ENCODE measurements at regions not wholly inside any gene's neighbourhood (a gene's known extent, or its start where the extent isn't known, plus 50 kb on each side); places are given as distances from the start of the nearest gene placed in this dataset.

DNA sequence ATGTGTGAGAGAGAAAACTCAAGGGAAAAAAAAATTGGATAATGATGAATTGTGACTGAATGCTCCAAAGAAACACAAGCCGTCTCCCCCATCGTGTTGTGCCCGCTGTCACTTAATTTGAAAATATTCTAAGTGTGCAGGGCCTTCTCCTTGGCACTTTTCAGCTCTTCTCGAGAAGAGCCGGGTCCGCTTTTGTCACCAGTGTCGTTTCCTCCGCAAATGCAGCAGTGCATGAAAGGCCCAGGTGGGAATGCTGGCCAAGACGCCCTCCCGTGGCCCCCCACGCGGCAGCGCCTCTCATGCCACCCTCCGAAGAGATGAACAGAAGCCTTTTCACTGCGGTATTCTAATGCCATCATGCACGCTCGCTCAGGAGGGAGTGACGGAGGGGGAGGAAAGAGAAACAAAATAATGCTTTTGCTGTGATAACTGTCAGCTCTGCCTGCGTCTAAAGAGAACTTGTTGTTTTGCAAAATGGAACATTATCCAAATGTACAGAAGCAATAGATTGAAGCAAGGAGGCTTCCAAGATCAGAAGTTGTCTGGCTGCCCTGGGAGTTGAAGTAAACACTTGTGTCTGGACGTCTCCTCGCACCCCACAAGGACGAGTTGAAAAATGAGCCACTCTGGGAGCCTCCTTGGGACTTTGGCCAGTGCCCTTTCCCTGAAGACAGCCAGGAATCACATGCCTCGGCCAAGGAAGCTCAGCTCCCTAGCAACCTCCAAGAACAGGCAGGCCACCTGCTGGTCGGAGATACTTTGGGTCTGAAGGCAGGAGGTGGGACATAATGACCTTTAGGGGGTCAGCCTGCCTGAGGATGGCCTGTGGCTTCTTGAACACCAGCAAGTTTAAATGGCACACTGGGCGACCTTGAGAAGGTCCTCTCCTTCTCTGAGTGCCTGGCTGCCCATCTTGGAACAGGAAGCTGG, 166.1 kb upstream of the ZC3H12A start:
- no peaks in the 10 kb centered on the region for H3K79me2 ChIP-seq (ENCODE audit: control insufficient read depth, insufficient read depth, low read length)
- no peaks in the 10 kb centered on the region for H3K36me3 ChIP-seq (replicated peaks in 1 of 2; ENCODE audit: control extremely low read depth in 1 of 2, control insufficient read depth in 1 of 2, extremely low read depth in 1 of 2, insufficient read depth in 2 of 2, low read length in 1 of 2)
- no peak overlapping the region for H3K27ac Mint-ChIP-seq
- H3K4me1 Mint-ChIP-seq, result no peaks in the 10 kb centered on the region
- no peaks in the 10 kb centered on the region for H3K4me1 ChIP-seq (ENCODE audit: control insufficient read depth in 2 of 2, insufficient read depth in 2 of 2, low read length in 2 of 2)
- H4K20me1 ChIP-seq (ENCODE audit: control insufficient read depth, insufficient read depth, low read length, poor library complexity, severe bottlenecking), result no peaks in the 10 kb centered on the region
- peaks cover 29% of the 10 kb centered on the region for H3K27me3 Mint-ChIP-seq
- intact Hi-C loops (cut with micrococcal nuclease), result no loop called here
- peaks cover 0 to 12% (median 2%) of the 10 kb centered on the region in 4 experiments for H3K27me3 ChIP-seq (replicated peaks in 1 of 4; ENCODE audit: control extremely low read depth in 1 of 4, control insufficient read depth in 3 of 4, insufficient read depth in 4 of 4, low read length in 3 of 4)
- ChIA-PET CTCF (interaction anchor here (1.1 to 1.2 kb wide), 2 partner anchors 9 to 19 kb away, joined by 3 to 4 read pairs; no protein-coding TSS in a partner anchor), POLR2A (no interaction called here)
- H3K27ac ChIP-seq (ENCODE audit: low read length in 2 of 2), result no peak overlapping the region
- no peaks in the 10 kb centered on the region for H3K9me3 Mint-ChIP-seq (ENCODE audit: insufficient read depth)
- no peak overlapping the region for H3K9ac ChIP-seq (ENCODE audit: low read length)
- H2AFZ ChIP-seq (ENCODE audit: insufficient read depth, low read depth, low read length, poor library complexity, severe bottlenecking), result no peak overlapping the region
- no peak overlapping the region for H3K4me3 Mint-ChIP-seq
- no peak for DNase-seq
- 87% methylated on average over 24 of the region's 25 CpGs for WGBS (ENCODE audit: insufficient coverage)
- TF ChIP-seq, protein P1, sequence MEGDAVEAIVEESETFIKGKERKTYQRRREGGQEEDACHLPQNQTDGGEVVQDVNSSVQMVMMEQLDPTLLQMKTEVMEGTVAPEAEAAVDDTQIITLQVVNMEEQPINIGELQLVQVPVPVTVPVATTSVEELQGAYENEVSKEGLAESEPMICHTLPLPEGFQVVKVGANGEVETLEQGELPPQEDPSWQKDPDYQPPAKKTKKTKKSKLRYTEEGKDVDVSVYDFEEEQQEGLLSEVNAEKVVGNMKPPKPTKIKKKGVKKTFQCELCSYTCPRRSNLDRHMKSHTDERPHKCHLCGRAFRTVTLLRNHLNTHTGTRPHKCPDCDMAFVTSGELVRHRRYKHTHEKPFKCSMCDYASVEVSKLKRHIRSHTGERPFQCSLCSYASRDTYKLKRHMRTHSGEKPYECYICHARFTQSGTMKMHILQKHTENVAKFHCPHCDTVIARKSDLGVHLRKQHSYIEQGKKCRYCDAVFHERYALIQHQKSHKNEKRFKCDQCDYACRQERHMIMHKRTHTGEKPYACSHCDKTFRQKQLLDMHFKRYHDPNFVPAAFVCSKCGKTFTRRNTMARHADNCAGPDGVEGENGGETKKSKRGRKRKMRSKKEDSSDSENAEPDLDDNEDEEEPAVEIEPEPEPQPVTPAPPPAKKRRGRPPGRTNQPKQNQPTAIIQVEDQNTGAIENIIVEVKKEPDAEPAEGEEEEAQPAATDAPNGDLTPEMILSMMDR (IDR thresholded peaks at IDR 0.05), result no peak
- TF ChIP-seq EZH2 (IDR thresholded peaks at IDR 0.05; ENCODE audit: borderline replicate concordance, insufficient read depth, low read depth, low read length, poor library complexity, severe bottlenecking), result no peak
- no peaks in the 10 kb centered on the region for H3K9me3 ChIP-seq (ENCODE audit: control extremely low read depth in 1 of 3, control insufficient read depth in 2 of 3, insufficient read depth in 1 of 3, low read length in 2 of 3)
- no peak overlapping the region for H3K4me3 ChIP-seq (ENCODE audit: control extremely low read depth in 1 of 5, extremely low read depth in 1 of 5, insufficient read depth in 1 of 5, low read depth in 2 of 5, low read length in 4 of 5)
- H3K4me2 ChIP-seq (replicated peaks; ENCODE audit: low read depth, low read length, poor library complexity, severe bottlenecking), result no peak overlapping the region
- ATAC-seq (ENCODE audit: low read depth), result no peak

GRCh38 chr1:37309574-37309973, 164.8 kb upstream of the ZC3H12A start:
- no peak for TF ChIP-seq EZH2 (IDR thresholded peaks at IDR 0.05; ENCODE audit: borderline replicate concordance, insufficient read depth, low read depth, low read length, poor library complexity, severe bottlenecking)
- TF ChIP-seq, protein P1 (IDR thresholded peaks at IDR 0.05), result no peak
- Histone ChIP-seq H3K79me2 (ENCODE audit: control insufficient read depth, insufficient read depth, low read length) (no peaks in the 10 kb centered on the region), H4K20me1 (ENCODE audit: control insufficient read depth, insufficient read depth, low read length, poor library complexity, severe bottlenecking) (no peaks in the 10 kb centered on the region), H3K4me3 (ENCODE audit: control extremely low read depth in 1 of 5, extremely low read depth in 1 of 5, insufficient read depth in 1 of 5, low read depth in 2 of 5, low read length in 4 of 5) (no peak overlapping the region), H3K9me3 (ENCODE audit: control extremely low read depth in 1 of 3, control insufficient read depth in 2 of 3, insufficient read depth in 1 of 3, low read length in 2 of 3) (no peaks in the 10 kb centered on the region), H3K27ac (ENCODE audit: low read length in 2 of 2) (no peak overlapping the region), H3K4me1 (ENCODE audit: control insufficient read depth in 2 of 2, insufficient read depth in 2 of 2, low read length in 2 of 2) (no peaks in the 10 kb centered on the region), H2AFZ (ENCODE audit: insufficient read depth, low read depth, low read length, poor library complexity, severe bottlenecking) (no peak overlapping the region), H3K27me3 (replicated peaks in 1 of 4; ENCODE audit: control extremely low read depth in 1 of 4, control insufficient read depth in 3 of 4, insufficient read depth in 4 of 4, low read length in 3 of 4) (peaks cover 0 to 23% (median 6%) of the 10 kb centered on the region in 4 experiments), H3K36me3 (replicated peaks in 1 of 2; ENCODE audit: control extremely low read depth in 1 of 2, control insufficient read depth in 1 of 2, extremely low read depth in 1 of 2, insufficient read depth in 2 of 2, low read length in 1 of 2) (no peaks in the 10 kb centered on the region), H3K9ac (ENCODE audit: low read length) (no peak overlapping the region), H3K4me2 (replicated peaks; ENCODE audit: low read depth, low read length, poor library complexity, severe bottlenecking) (no peak overlapping the region)
- Mint-ChIP-seq H3K4me3 (no peak overlapping the region), H3K9me3 (ENCODE audit: insufficient read depth) (no peaks in the 10 kb centered on the region), H3K27me3 (peaks cover 40% of the 10 kb centered on the region), H3K4me1 (no peaks in the 10 kb centered on the region), H3K27ac (no peak overlapping the region)
- DNase-seq (no peak), ATAC-seq (ENCODE audit: low read depth) (no peak)
- intact Hi-C loops (cut with micrococcal nuclease), result no loop called here
- ChIA-PET CTCF (interaction anchor here (1.2 to 1.5 kb wide), 2 partner anchors 14 to 20 kb away, joined by 3 to 4 read pairs; no protein-coding TSS in a partner anchor), POLR2A (no interaction called here)
- WGBS (ENCODE audit: insufficient coverage), result 100% methylated on average over 2 of the region's 3 CpGs
